HG03280 (cell line): ENCODE measurements at regions not wholly inside any gene's neighbourhood (a gene's known extent, or its start where the extent isn't known, plus 50 kb on each side); places are given as distances from the start of the nearest gene placed in this dataset.
"Not testable (repeated sequence)": the region's sequence is repeated elsewhere in the genome, so short reads cannot be mapped to it uniquely, and the experiment has no call there.

Experiments used
- ATAC-seq: cut with Tn5 transposase; IDR thresholded peaks from one replicate; pipeline ENCODE4 v1.9.1; 2021; ENCODE audit warnings: mild to moderate bottlenecking, moderate library complexity; ENCODE audit not compliant: unreplicated experiment

GRCh38 chr1:198967566-198967965 lies 328.7 kb downstream of the PTPRC start:
- no peak for ATAC-seq

GRCh38 chr1:198968866-198969265 lies 330.0 kb downstream of the PTPRC start:
- no peak for ATAC-seq

GRCh38 chr1:198969981-198970380 lies 331.1 kb downstream of the PTPRC start:
- ATAC-seq: no peak

DNA sequence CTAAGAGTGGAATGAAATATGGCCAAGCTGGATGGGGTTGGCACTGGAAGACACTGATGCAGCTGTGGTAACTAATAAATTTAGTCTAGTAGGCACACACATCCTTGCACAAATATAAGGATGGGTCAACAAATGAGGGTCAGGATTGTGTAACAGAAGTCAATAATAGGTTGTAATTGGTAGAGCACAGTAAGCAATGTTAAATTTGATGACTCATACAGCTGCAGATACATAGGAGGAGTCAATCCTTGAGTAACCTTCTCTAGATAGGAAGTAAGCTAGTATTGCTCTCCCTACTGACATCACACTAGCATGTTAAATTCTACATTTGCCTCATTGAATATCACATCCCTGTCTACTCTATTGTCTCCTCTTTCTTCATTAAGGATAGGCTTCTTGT lies 332.1 kb downstream of the PTPRC start:
- no peak for ATAC-seq

DNA sequence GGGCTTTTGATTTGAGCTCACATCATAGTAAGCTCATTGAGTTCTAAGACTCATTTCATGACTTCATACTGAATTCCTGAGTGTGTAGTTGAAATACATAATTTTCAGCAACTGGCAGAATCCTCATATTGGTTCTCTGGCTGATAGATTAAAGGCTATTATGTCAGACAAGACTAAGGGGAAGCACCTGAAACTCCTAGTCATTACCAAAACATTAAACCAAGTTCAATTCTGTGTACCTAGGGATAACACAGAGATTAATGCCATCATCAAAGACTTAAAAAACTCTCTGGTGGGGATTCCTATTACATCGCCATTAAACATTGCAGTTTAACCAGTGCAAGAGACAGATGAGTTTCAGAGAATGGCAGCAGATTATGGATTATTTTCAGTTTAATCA lies 339.1 kb downstream of the PTPRC start:
- ATAC-seq: no peak

DNA sequence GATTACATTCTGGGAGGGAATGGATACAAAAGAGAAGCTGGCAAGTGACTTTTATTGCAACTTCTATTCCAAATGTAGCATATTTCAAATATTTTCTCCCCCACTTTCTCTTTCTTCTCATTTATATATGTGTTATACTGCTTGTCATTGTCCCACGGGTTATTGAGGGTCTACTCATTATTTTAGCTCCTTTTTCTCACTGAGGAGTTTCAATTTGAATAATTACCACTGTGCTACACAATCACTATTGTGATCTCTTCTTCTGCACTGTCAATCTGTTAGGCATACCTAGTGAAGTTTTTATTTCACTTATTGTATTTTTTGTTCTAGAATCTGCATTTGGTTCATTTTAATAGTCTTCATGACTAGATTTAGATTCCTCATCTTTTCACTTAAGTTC lies 339.7 kb downstream of the PTPRC start:
- no peak for ATAC-seq

GRCh38 chr1:198986036-198986435 lies 347.2 kb downstream of the PTPRC start:
- ATAC-seq: no peak

GRCh38 chr1:198986442-198986841 lies 347.6 kb downstream of the PTPRC start:
- ATAC-seq: no peak

DNA sequence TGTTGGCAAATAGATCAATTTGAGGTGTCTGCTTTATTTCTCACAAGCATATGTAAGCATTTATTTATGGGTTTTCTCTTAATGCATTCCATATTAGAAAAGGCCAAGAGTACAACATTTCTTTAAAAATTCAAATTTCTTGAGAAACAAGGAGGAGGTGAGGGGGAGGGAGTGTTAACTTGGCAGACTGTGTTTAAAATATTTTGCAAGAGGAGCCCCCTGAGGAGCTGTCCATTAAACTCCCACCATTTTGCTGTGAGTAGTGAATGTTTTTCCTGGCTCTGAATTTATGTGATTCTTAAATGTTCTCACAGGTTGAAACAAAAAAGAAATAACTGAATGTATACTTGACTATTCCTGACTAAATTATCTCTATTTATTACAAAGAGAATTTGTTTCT lies 363.8 kb downstream of the PTPRC start:
- ATAC-seq: no peak

- no peak for ATAC-seq
Measured at GRCh38 chr1:199007423-199007822, 368.6 kb downstream of the PTPRC start.

DNA sequence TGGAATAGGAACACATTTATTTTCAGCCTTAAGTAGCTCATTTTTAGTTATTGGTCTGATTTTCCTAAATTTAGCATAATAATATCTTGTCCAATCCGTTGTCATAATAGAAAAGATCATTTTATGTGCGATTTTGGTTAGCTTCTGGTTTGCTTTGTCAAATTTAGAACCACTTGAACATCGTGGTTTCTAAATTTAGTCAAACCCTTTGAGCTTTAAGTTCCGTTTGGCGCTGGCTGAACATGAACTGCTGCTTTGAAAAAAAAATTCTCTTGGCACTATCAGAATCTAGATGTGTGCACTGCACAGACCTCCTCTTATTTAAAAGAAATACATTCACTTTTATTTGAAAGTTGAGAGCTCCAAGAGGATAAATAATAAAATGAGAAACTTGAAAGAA lies 370.6 kb downstream of the PTPRC start:
- ATAC-seq: no peak

DNA sequence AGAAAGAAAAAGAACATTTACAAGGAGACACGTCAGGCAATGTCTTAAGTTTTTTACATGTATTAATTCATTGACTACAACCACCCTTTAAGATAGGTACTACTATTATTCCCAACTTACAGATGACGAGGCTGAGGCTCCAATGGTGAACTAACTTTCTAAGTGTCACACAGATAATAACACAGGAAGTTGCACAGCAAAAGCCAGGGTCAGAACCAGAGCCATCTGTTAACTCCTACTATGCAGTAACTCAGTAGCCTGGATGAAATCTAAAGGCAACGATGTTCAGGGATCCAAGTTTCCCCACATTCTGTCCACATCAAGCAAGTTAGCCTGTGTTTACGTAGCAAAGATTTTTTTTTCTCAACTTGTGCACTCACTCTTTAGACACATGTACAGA lies 371.7 kb downstream of the PTPRC start:
- ATAC-seq: no peak

DNA sequence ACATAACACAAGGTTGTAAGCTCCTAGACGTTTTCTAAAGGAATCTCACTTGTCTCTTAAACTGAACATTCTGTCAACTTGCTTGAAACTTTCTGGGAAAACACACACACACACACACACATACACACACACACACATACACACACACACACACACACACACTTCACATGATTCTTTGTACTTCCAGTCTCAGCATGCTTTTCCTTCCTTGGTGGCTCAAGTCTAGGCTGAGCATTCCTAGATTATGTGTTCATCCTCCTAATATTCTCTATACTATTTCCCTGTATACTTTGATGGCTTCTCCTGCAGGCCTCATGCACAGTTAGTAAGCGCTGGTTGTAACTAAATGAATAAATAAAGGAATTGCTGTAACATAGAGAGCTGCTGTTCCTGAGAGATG lies 372.1 kb downstream of the PTPRC start:
- ATAC-seq: no peak

DNA sequence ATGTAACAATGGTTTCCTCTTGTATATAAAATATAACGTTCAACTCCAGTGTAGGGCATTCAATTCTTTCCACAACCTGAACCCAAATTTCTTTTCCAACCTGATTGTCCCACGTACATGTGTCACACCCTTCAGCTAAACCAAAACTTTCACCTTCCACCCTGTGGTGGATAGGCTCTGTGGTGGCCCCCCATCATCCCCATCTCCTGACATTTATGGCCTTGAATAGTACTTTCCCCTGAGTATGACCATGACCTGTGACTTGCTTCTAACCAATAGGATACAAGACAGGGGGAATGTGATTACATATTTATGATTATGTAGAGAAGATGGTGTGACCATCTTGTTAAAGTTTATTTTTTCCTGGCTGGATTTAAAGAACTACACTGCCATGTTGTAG lies 377.0 kb downstream of the PTPRC start:
- no peak for ATAC-seq

- no peak for ATAC-seq
Measured at GRCh38 chr1:199018471-199019135, 379.8 kb downstream of the PTPRC start.

DNA sequence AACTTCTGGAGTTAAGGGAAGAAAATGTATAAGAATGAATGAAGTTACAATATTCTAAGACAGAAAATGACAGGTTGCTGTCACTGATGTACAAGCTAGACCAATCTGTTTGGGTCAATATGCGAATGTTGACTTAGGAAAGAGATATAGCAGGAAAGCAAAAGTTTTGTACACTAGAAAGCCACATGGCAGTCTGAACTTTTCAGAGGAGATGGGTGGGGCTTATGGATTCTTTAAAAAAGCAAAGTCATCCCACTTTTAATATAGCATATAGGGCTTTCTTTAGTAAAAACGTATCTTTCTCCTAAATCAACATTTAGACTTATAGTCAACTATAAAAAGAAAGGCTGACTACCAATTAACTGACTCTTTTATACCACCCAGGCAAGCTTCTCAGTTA lies 381.2 kb downstream of the PTPRC start:
- no peak for ATAC-seq

DNA sequence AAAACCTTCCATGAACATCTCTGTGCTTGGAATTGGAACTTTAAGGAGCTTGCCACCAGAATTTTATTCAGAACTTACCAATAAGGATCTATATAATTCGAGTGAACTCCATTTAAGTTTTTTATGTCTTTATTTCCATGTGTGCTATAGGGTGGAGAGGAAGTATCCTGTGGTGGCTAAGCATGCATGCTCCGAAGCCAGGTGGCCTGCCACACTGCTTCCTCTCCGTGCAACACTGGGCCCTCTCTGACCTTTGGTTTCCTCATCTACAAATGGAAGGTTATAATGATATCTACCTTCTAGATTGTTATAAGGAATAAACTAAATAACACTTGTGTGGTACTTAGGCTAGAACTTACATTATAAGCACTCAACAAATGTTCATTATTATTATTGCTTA lies 382.1 kb downstream of the PTPRC start:
- no peak for ATAC-seq

GRCh38 chr1:199029401-199029800 lies 390.6 kb downstream of the PTPRC start:
- no peak for ATAC-seq

- no peak for ATAC-seq
Measured at GRCh38 chr1:199029855-199030254, 391.0 kb downstream of the PTPRC start.

DNA sequence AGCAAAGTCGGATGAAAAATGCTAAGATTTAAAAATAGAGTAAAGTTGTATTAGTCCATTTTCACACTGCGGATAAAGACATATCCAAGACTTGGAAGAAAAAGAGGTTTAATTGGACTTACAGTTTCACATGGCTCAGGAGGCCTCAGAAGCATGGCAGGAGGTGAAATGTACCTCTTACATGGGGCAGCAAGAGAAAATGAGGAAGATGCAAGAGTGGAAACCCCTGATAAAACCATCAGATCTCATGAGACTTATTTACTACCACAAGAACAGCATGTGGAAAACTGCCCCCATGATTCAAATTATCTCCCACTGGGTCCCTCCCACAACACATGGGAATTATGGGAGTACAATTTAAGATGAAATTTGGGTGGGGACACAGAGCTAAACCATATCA lies 391.7 kb downstream of the PTPRC start:
- not testable (repeated sequence) for ATAC-seq

DNA sequence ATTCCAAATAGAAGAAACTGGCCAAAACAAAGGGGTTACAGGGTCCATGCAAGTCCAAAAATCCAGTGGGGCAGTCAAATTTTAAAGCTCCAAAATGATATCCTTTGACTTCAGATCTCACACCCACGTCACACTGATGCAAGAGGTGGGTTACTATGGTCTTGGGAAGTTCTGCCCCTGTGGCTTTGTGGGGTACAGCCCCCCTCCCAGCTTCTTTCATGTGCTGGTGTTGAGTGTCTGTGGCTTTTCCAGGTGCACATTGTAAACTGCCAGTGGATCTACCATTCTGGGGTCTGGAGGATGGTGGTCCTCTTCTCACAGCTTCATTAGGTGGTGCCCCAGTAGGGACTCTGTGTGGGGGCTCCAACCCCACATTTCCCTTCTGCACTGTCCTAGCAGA lies 392.3 kb downstream of the PTPRC start:
- not testable (repeated sequence) for ATAC-seq

GRCh38 chr1:199032479-199032878 lies 393.6 kb downstream of the PTPRC start:
- ATAC-seq: not testable (repeated sequence)

GRCh38 chr1:199033661-199034060 lies 394.8 kb downstream of the PTPRC start:
- no peak for ATAC-seq
